ENCODE measurements at regions not wholly inside any gene's neighbourhood (a gene's known extent, or its start where the extent isn't known, plus 50 kb on each side); places are given as distances from the start of the nearest gene placed in this dataset.

GRCh38 chr20:10917826-10918225 is 244.0 kb upstream of the JAG1 start:
- TF ChIP-seq CTCF (IDR thresholded peaks at IDR 0.05): no peak
- TF ChIP-seq POLR2A (IDR thresholded peaks at IDR 0.05): no peak
